ENCODE measurements at regions not wholly inside any gene's neighbourhood (a gene's known extent, or its start where the extent isn't known, plus 50 kb on each side); places are given as distances from the start of the nearest gene placed in this dataset.

DNA sequence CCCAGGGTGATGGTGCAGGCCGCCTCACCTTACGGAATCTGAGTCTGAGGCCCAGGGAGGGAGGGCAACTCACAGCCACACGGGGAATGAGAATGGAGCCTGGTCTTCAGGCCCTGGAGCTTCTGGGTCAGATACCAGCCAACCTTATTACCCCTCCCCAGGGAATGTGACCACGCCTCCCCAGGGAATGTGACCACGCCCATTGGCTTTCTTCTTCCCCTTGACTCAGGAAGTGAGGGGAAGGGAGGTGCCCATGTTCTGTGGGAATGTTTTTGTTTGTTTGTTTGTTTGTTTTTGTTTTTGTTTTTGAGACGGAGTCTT is 57.5 kb upstream of the RBFOX2 start:
- TF ChIP-seq, protein P1, sequence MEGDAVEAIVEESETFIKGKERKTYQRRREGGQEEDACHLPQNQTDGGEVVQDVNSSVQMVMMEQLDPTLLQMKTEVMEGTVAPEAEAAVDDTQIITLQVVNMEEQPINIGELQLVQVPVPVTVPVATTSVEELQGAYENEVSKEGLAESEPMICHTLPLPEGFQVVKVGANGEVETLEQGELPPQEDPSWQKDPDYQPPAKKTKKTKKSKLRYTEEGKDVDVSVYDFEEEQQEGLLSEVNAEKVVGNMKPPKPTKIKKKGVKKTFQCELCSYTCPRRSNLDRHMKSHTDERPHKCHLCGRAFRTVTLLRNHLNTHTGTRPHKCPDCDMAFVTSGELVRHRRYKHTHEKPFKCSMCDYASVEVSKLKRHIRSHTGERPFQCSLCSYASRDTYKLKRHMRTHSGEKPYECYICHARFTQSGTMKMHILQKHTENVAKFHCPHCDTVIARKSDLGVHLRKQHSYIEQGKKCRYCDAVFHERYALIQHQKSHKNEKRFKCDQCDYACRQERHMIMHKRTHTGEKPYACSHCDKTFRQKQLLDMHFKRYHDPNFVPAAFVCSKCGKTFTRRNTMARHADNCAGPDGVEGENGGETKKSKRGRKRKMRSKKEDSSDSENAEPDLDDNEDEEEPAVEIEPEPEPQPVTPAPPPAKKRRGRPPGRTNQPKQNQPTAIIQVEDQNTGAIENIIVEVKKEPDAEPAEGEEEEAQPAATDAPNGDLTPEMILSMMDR (conservative IDR thresholded peaks at IDR 0.05; ENCODE audit: low read depth, low read length): no peak
- no peak for TF ChIP-seq EZH2 (IDR thresholded peaks at IDR 0.05; ENCODE audit: low read length, unreplicated experiment)
- no peak for TF ChIP-seq EZH2phosphoT487 (IDR thresholded peaks at IDR 0.05; ENCODE audit: borderline replicate concordance, low read length)
- peak; percentile 41 for DNase-seq

DNA sequence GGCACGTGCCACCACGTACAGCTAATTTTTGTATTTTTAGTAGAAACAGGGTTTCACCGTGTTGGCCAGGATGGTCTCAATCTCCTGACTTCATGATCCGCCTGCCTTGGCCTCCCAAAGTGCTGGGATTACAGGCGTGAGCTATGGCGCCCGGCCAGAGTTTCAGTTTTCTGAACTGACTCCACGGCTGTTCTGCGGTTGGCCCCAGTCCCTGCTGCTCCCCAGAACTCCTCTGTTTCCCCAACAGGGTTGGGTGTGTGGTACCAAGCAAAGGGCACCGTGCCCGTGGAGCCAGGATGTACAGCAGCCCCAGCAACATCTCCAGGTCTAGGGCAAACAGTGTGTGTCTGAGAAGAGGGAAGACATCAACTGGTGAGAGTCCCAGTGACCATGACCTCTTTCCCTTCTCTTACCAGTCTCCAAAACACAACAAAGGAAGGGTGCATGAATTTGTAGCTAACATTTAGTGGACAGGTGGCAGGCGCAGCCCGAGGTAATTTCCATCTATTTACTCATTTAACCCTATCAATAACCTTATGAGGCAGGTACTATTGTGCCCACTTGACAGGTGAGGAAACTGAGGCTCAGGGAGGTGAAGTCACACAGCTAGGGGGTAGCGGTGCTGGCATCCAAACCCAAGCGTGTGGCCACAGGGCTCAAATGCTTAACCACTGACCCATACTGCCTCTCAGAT is 57.0 kb upstream of the RBFOX2 start:
- ChIA-PET POLR2A (ENCODE audit: unreplicated experiment) (no interaction called here), CTCF (no interaction called here)
- Histone ChIP-seq H2AFZ (ENCODE audit: low read length) (no peak overlapping the region), H3K4me3 (ENCODE audit: low read length) (no peak overlapping the region), H3K9ac (ENCODE audit: low read length) (no peak overlapping the region), H3K27ac (ENCODE audit: low read length) (no peak overlapping the region), H4K20me1 (ENCODE audit: low read length) (no peaks in the 10 kb centered on the region), H3K27me3 (ENCODE audit: low read length) (no peaks in the 10 kb centered on the region), H3K4me2 (ENCODE audit: low read length) (no peak overlapping the region), H3F3A (ENCODE audit: low read length, unreplicated experiment) (no peaks in the 10 kb centered on the region), H3K9me3 (ENCODE audit: low read length) (no peaks in the 10 kb centered on the region), H3K36me3 (ENCODE audit: low read depth, low read length) (no peaks in the 10 kb centered on the region), H3K4me1 (ENCODE audit: insufficient read depth, low read length) (no peaks in the 10 kb centered on the region), H3K9me2 (replicated peaks; ENCODE audit: low read length) (no peaks in the 10 kb centered on the region), H3K79me2 (ENCODE audit: low read length) (no peaks in the 10 kb centered on the region)
- TF ChIP-seq, protein P1 (conservative IDR thresholded peaks at IDR 0.05; ENCODE audit: low read depth, low read length): no peak
- no peak for DNase-seq
- no peak for ATAC-seq
- intact Hi-C loops (cut with micrococcal nuclease): no loop called here
- no TSS peak for BruUV-seq (replicated peaks)

More for the DNA sequence above, 57.5 kb upstream of the RBFOX2 start:
- Histone ChIP-seq H4K20me1 (ENCODE audit: low read length) (no peaks in the 10 kb centered on the region), H3K79me2 (ENCODE audit: low read length) (no peaks in the 10 kb centered on the region), H3K27ac (ENCODE audit: low read length) (no peak overlapping the region), H3K36me3 (ENCODE audit: low read depth, low read length) (no peaks in the 10 kb centered on the region), H3K9me3 (ENCODE audit: low read length) (no peaks in the 10 kb centered on the region), H3K9ac (ENCODE audit: low read length) (no peak overlapping the region), H3F3A (ENCODE audit: low read length, unreplicated experiment) (no peaks in the 10 kb centered on the region), H3K4me1 (ENCODE audit: insufficient read depth, low read length) (no peaks in the 10 kb centered on the region), H3K4me2 (ENCODE audit: low read length) (no peak overlapping the region), H3K9me2 (replicated peaks; ENCODE audit: low read length) (no peaks in the 10 kb centered on the region), H2AFZ (ENCODE audit: low read length) (no peak overlapping the region), H3K4me3 (ENCODE audit: low read length) (no peak overlapping the region), H3K27me3 (ENCODE audit: low read length) (no peaks in the 10 kb centered on the region)
- POLR2A ChIA-PET (ENCODE audit: unreplicated experiment): no interaction called here
- intact Hi-C loops (cut with micrococcal nuclease): no loop called here
- CTCF ChIA-PET: no interaction called here
- no TSS peak for BruUV-seq (replicated peaks)
- ATAC-seq: no peak

DNA sequence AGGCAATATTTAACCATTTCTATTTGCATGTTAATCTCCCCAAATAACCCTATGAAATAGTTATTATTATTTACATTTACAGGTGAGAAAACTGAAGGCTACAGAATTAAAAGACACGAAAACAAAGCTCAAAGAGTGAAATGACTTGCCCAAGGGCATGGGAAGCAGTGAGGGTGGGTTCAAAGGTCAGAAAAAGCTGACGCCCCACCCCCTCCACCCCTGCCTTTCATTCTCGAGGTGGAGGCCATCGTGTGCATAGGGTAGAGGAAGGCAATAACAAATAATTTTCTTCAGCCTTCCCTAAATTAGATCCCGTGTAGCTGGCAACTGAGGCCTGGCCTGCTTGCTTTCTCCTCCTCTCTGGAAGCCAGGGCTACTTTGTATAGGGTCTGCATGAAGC is 56.1 kb upstream of the RBFOX2 start:
- H3K27ac ChIP-seq (ENCODE audit: low read length): no peak overlapping the region
- H3K9me2 ChIP-seq (replicated peaks; ENCODE audit: low read length): no peaks in the 10 kb centered on the region
- H3K79me2 ChIP-seq (ENCODE audit: low read length): no peaks in the 10 kb centered on the region
- H3K4me2 ChIP-seq (ENCODE audit: low read length): no peak overlapping the region
- no peak overlapping the region for H3K9ac ChIP-seq (ENCODE audit: low read length)
- CTCF ChIA-PET: no interaction called here
- H2AFZ ChIP-seq (ENCODE audit: low read length): no peak overlapping the region
- ATAC-seq (no peak), DNase-seq (no peak)
- no peak overlapping the region for H3K4me3 ChIP-seq (ENCODE audit: low read length)
- intact Hi-C loops (cut with micrococcal nuclease): no loop called here
- H3K9me3 ChIP-seq (ENCODE audit: low read length): no peaks in the 10 kb centered on the region
- no peaks in the 10 kb centered on the region for H3K4me1 ChIP-seq (ENCODE audit: insufficient read depth, low read length)
- POLR2A ChIA-PET (ENCODE audit: unreplicated experiment): no interaction called here
- H3K36me3 ChIP-seq (ENCODE audit: low read depth, low read length): no peaks in the 10 kb centered on the region
- no peaks in the 10 kb centered on the region for H3F3A ChIP-seq (ENCODE audit: low read length, unreplicated experiment)
- TF ChIP-seq EZH2 (IDR thresholded peaks at IDR 0.05; ENCODE audit: low read length, unreplicated experiment): no peak
- no TSS peak for BruUV-seq (replicated peaks)
- no peaks in the 10 kb centered on the region for H3K27me3 ChIP-seq (ENCODE audit: low read length)
- H4K20me1 ChIP-seq (ENCODE audit: low read length): no peaks in the 10 kb centered on the region
